Activated CD4-positive, alpha-beta T cell treated with anti-CD3 and anti-CD28 coated beads, Interleukin-2, Interleukin-4, amounts not matched to agents 100 ng/mL and 50 ng/mL, durations not matched to agents 16 hours and 8 hours (primary cell): ENCODE measurements at regions not wholly inside any gene's neighbourhood (a gene's known extent, or its start where the extent isn't known, plus 50 kb on each side); places are given as distances from the start of the nearest gene placed in this dataset.

Source experiments
- DNase-seq: peaks from one replicate; pipeline ENCODE4 v3.0.0-alpha.2; 2020; ENCODE audit warnings: low spot score

DNA sequence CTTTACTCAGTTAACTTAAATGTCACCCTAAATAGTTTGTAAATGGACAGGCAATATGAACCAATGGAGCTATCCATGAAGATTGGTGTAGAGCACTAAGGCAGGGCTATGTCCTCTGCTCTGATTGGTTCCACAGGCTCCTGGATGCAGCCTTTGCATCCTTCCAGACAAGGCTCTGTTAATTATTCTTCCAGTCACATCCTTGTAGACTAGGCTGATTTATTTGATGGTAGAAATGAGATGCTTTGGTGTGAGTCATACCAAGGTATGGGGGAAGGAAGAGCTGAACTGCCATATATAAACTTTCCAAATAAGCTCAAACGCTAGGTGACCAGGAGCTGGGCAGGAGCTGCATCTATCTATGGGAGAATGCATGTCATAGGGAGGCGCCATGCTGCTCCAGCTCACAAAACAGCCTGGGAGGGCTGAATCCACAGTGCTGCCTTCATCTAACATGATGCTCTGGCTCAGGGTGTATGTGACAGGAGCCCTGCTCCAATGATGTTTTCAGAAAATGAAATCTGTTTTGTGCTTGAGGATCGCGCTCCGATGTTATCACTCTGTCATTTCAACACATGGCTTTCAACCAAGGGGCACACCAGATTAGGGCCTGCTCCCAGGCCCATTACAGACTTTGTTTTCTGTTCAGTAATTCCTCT, 818.0 kb upstream of the ZNF608 start:
- DNase-seq, result no peak

DNA sequence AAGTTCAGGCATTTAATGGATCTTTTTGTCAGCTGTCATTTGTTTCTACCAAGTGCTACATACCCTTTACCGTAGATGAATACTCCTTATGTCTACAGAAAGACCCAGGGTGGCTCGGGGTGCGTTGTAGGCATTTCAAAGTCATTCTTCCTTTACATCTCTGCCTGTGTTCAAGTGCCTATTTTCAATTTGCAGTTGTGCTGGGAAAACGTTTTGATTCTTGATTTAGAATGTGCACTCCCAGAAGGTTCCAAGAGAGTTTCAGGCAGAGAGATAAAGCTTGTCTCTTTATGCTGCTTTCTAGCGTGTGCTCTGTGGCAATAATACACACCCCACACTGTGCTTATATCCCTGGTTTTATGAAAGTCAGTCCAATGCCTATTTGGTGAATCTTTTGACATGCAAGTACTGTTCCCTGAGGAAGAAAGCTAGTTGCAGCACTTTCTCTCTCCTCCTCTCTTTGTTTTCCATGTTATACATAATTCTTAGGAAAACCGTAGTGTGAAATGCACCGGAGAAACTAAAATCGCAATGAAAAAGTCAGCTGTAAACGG, 828.1 kb upstream of the ZNF608 start:
- no peak for DNase-seq

DNA sequence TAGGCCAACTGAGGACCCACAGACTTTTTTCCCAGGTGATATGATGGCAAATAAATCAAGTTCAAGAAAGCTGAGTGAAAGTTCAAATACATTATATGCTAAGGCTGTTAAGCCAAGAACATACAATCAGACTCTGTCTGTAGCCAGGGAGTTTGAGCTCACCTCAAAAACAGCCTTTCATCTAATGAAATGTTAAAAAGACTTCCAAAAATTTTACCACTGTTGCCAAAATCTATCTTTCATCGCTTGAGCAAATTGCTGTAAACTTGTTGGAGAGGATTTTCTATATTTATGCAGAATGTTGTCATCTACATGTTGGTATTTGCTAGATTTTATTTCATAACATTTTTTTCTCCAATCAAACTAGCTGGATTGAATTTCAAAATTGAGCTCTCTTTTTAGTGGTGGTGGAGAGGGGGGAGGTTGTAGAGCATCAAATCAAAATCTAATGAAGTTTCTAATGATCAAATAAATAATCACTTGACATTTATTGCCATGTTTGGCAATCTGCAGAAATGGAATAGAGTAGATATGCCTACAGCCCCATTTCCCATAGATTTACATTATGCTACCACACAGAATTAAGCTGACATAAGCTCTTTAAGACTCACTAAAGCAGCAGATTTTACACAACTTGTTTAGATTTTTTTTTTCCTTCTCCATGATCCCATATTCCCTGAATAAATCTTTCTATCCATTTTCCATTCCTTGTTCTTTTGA, 828.9 kb upstream of the ZNF608 start:
- no peak for DNase-seq

- DNase-seq, result no peak
Measured at GRCh38 chr5:125575891-125576505, 829.6 kb upstream of the ZNF608 start.

DNA sequence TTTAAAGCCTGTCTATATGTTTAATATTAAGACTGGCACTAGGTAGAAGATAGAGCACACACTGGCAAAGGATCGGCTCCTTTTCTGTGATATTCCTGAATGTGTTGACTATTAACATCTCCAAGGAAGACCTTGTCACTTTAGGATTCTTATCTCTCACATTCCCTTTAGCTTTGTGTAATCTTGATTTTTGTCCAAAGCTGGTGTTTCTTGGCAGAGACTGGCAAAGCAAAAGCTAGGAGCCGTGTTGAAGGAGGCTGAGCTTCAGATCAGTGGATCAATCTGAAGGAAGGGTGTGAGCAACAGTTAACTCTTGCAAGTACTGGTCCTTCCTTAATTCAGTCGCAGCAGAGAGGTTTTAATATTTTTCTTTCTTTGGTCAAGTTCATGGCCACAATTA, 830.4 kb upstream of the ZNF608 start:
- no peak for DNase-seq

DNA sequence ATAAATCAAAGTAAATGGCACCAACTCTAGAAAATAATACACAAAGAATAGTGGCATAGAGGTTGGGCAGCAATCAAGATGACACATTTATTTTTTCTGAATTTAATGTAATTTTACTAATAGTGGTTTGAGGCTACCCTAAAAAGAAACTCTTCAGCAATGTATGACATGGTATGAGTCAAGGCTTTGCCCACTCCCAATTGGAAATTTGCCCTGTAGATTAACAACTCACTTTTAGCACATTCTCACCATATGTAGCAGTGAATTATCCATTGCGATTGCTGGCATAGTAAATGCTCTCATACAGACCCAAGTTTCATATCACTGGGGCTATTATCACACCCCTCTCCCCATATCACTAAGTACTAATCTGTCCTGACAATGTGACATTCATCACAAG, 832.1 kb upstream of the ZNF608 start:
- DNase-seq, result no peak

- no peak for DNase-seq
Measured at GRCh38 chr5:125579182-125579581, 832.7 kb upstream of the ZNF608 start.

- no peak for DNase-seq
Measured at GRCh38 chr5:125581311-125581710, 834.9 kb upstream of the ZNF608 start.

GRCh38 chr5:125582352-125582751, 835.9 kb upstream of the ZNF608 start:
- no peak for DNase-seq

GRCh38 chr5:125583321-125584139, 837.1 kb upstream of the ZNF608 start:
- no peak for DNase-seq

DNA sequence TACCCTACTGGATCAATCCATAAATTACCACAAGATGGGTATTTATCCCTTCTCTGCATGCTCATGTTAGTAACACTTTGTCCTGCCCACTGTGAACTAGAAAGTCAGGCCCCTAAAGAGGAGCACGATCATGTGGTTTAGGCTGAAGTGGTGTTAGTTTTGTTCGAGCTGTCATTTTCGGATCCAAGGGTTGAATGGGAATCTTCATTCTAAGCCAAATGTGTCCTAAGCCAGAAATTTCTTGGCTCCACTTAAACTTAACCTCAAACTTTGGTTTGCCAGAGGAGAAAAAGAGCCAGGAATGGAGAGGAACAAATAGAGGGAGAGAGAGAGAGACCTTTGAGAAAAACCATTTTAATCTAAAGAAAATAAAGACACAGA, 837.7 kb upstream of the ZNF608 start:
- DNase-seq, result no peak

DNA sequence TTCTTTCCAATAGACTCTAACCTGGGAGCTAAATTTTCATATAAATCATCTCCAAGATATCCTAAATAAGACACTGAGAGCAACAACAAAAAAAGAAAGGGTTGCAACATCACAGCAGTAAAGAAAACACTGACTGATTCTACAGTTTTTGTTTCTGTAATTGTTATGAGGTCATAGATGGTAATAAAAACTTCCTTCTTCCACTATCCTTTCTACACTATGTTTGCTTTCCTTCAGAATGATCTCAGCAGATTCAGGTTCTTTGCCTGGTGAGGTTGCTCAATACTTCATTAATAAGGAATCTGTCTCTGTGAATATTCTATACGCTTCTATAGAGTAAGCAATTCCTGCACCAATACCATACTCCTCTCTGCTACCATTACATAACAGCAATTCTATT, 835.6 kb upstream of the GRAMD2B start:
- DNase-seq, result no peak

DNA sequence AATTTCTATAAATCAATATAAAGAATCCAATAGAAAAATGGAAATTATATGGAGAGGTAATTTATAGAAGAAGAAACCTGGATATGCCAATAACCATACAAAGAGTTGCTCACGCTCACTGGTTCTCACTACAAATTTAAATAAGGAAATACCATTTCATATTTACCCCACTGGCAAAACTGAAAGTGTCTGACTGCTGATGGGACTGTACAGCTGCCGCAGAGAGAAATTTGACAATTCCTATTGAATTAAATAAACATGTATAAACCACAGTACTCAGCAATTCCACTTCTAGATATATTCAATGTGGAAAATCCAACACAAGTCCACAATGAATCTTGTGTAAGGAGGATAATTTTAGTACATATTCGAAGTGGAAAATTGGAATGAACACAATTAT, 830.4 kb upstream of the GRAMD2B start:
- no peak for DNase-seq

- DNase-seq, result no peak
Measured at GRCh38 chr5:125595095-125595494, 828.1 kb upstream of the GRAMD2B start.

GRCh38 chr5:125595845-125596244, 827.4 kb upstream of the GRAMD2B start:
- DNase-seq, result no peak

DNA sequence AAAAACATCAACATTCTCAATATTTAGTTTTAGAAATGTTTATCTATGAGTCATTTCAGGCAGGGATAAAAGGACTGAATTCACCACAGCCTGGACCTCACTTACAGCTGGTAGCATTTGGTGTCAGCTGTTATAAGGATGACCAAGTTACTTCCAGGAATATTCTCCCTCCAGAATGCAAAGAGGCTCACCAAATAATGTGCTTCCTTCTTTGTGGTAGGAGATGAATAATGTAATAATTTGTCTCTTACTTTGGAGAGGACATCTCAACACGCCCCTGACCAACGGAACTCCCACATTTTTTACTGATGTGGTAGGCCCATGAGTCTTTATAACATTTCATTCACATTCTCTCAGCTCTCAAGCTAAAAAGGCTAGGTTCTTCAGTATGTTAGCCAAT, 825.9 kb upstream of the GRAMD2B start:
- no peak for DNase-seq

- no peak for DNase-seq
Measured at GRCh38 chr5:125600559-125600958, 822.6 kb upstream of the GRAMD2B start.

GRCh38 chr5:125602184-125602583, 821.0 kb upstream of the GRAMD2B start:
- no peak for DNase-seq

- DNase-seq, result no peak
Measured at GRCh38 chr5:125603321-125603720, 819.9 kb upstream of the GRAMD2B start.

GRCh38 chr5:125604104-125604503, 819.1 kb upstream of the GRAMD2B start:
- DNase-seq, result no peak

DNA sequence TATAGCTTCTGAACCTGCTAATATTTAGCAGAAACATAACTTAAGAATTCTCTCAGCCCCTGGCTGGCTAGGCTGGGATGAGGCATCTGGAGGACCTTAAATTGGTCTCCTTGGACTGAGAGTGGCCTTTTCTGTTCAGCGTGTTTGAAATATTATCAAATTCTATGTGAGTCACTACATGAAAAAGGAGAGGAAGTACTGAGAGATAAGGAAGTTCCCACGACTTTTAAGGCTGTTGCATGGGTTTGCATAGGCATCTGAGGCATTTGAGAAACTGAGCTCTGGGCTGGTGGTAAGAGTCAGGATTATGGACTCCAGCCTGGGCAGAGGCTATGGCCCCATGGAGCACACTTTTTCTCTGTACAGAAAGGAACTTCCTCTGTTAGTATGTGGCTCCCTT, 816.2 kb upstream of the GRAMD2B start:
- DNase-seq, result no peak

- DNase-seq, result no peak
Measured at GRCh38 chr5:125609011-125609410, 814.2 kb upstream of the GRAMD2B start.
